C1 segment of cervical spinal cord (tissue), 14 donors: ENCODE measurements at regions not wholly inside any gene's neighbourhood (a gene's known extent, or its start where the extent isn't known, plus 50 kb on each side); places are given as distances from the start of the nearest gene placed in this dataset.

Experiments
- DNase-seq, 14 donors: peaks; one replicate each; lab custom pipeline; 2025; lab: John Stamatoyannopoulos, UW

DNA sequence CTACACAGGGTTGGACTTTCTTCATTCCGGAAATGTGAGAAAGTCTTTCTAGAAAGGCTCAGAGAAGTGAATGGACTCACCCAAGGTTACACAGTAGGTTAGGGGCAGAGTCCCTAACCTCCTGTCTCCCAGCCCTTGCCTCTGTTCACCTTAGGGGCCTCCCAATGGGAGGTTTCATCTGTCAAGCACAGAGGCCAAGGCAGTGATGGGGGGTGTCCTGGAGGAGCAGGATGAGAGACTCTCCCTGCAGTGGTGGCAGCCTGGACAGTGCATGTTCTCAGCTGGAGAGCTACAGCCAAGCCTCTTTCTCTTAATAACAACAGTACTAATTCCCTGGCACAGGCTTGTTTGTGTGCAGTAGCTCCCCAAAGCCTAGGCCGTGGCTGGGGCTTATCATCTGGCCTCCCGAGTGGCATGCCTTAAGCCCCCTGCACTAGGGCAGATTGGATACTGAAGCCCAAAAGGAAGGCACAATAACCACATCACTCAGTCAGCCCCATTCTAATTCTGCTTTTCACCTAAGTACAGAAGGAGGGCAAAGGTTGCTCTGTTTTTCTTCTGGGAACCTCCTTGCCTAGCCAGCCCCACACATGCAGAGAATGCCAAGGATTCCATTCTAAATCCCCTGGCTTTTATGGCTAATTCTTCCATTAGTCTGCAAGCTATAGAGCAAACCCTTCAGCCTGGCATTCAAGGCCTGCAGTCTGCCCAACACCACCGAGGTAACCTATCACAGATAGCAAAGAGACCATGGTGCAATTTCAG is 50.2 kb upstream of the XPA start:
- DNase-seq = no peak

DNA sequence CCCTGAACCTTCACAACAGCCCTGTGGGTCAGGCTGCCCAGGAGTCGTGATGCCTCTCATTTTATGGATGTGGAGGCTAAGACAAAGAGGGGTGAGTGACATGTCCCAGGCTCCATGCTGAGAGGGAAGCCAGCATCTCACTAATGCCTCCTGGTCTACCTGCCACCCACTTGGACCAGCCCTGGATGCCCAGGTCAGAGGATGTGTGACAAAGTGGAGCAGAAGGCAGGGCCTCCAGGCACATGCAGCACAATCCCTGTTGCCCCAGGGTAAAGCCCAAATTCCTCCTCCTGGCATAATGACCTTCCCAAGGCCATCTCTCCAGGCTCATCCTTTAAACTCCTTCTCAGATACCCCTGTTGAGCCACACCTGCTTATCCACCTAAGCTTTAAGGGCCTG is 51.4 kb upstream of the XPA start:
- DNase-seq = no peak

DNA sequence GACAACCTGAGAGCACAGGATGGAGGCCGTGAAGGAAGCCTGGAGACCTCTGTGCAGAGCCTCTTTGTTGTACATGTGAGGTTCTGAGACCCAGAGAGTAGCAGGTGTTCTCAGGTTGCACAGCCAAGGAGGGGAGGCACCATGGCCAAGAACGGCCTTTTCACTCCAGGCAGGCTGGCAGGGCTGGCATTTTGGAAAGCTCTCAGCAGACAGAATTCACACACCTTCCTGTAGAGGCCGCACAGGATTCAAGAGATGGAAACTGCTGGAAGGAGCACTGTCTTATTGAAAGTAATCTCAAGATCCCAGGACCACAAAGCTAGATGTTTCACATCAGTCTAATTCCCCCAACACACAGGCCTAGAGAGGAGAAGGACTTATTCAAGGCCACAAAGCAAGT is 52.8 kb upstream of the XPA start:
- no peak for DNase-seq

DNA sequence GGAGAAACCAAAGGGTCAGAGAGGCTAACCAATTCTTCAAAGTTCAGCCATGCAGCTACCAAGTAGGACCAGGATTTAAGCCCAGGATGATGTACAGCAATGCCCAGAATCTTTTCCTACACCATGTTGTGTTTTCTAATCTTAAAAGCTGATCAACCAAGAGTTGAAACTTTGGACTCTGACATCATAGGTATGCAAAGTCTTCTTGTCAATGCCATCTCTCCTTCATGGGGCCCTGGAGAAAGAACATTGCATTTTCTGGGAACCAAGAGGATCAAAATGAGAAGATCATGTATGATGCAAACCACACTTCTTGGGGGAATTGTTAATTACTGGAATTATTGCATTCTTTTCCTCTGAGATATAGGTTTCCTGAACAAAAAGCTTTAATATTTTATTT is 54.4 kb upstream of the XPA start:
- DNase-seq = no peak

DNA sequence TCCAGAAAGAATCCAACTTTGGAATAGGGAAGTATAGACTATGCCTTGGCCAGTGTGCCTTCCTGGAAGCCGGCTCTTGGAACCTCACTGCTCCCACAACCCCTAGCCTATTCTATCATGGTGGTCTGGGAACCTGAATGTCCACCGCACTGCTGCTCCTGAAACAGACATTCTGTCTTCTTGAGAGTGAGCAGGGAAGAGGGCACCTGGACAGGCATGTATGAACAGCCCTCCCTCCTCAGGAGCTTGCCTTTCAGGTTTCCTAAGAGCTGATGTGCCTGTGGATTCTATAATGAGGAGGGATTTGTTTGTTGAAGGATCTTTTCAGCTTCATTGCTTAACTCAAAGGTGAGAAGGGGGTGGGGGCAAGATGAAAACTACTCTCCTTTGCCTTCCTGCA is 55.1 kb upstream of the XPA start:
- DNase-seq = no peak

DNA sequence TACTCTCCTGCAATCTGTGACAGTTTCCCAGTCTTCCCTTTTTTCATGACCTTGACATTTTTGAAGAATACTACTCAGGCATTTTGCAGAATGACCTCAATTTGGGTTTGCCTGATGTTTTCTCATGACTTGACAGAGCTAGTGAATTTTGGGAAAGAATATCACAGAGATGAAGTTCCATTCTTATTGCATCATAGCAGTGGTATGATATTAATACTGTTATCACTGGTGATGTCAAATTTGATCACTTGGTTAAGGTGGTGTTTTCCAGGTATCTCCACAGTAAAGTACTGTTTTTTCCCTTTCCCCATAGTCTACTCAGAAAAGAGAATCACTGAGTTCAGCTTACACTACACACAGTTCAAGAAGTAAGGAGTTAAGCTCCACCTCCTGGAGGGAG is 56.2 kb upstream of the XPA start:
- DNase-seq = no peak

DNA sequence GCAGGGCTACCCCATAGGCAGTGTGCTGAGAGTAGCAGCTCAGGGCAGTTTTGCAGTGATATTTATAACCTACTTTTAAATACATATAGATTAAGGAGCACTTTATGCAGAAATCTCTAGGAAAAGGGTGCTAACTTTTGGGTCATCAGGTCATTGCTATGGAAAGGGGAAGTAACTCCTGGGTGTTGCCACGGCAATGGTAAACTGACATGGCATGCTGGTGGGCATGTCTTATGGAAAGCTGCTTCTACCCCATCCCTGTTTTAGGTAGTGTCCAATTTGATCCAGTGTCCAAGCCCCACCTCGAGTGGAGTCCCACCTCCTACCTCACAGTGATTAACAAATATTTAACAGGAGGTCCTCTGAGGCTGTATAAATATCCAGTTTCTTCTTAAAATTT is 56.8 kb upstream of the XPA start:
- DNase-seq = no peak

DNA sequence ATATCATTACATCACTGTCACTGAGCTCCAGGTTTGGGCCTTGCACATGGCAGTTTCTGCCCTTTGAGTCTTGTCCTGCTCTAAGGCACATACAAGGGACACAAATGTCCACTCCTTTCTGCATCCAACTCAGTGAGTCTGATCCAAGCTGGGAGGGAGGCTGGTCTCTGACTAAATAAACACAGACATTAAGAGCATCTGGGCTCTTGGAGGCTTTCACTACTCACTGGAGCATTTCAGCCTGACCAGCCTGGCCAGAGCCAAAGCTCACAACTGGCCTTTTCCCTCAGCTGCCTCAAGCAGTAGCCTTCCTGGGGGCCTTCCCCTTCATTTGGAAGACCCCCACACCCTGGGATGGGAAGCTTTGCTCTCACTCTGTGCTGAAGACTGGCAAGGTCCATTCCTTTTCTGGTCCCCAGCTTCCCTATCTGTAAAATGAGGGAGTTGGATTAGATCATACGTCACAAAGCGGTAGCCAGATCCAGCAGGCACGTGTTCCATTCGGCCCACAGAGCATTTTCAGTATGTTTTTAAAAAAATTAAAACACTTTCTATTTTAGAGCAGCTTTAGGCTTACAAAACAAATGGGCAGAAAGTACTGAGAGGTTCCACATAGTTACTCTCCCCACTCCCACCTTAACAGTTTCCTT is 58.6 kb upstream of the XPA start:
- DNase-seq = no peak

DNA sequence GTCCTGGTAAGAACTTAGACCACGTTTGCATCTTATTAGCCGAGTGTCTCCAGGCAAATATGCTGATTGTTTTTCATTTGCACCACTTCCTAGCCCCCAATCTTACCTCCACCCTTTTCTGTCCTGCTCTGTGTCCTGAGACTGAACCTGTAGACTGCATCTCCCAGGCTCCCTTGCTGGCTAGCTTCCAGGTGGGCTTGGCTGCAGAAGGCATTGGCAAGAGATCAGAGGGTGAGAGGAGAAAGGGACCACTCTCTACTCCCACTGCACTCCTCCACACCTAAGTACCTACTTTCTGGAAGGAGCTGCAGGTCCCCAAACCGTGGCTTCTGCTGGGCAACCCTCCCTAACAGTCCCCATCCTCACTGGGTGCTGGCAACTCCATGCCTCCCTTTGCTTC is 59.9 kb upstream of the XPA start:
- DNase-seq = no peak

DNA sequence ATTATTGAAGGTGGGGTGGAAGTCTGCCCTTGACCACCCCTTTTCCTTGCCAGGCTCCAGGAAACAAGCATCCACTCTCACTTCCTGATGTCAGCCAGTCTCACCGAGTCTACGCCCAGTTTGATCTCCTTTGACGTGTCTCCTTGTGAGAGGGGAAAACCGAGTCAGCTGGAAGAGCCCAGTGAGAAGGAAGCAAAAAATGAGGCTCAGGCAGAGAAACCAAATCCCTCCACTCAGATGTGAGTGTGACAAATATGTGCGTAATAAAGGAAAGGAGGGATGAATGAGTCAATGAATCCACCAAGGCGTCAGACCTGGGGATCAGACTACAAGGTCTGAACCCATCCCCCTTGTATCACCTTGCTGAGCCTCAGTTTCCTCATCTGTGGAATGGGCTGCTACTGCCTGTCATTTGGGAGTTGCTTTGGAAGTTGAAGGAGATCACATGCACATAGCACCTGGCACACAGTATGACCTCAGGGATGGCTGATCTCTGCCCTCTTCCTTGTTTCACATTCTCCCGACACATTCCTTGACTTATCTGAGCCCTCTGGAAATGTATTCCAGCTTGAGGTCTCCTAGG is 61.3 kb upstream of the XPA start:
- DNase-seq = no peak

DNA sequence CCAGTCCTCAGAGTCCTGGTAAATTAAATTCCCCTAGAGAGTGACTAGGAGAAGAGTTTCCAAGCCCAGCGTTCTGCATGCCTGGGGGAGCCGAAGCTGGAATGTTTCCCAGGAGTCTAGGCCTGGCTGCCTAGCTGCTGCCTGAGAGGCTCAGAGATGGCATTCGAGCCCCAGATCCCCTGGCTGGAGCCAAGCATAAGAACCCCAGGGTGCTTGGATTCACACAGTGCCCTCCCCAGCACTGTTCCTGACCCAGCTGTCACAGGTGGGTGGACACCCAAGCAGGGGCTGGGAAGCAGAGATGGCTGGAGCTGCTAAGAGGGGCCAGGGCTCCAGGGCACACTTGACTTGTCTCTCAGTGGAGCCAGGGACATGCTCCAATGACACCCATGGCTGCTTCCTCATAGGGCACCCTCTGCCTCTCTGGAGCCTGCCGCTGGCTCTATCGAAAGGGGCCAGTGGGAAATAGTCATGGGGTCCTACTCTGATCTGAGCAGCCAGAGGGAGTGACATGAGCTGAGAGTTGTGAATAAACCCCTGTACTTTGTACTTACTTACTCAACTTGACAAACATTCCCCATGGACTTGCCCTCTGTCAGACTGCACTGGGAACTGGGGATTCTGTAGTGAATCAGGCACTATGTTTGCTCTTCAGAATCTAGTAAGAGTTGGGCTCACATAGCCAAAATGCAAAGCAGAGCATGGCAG is 62.6 kb upstream of the XPA start:
- DNase-seq = peak in 5 of 14 donors; percentile 8 to 33 (median 22)

DNA sequence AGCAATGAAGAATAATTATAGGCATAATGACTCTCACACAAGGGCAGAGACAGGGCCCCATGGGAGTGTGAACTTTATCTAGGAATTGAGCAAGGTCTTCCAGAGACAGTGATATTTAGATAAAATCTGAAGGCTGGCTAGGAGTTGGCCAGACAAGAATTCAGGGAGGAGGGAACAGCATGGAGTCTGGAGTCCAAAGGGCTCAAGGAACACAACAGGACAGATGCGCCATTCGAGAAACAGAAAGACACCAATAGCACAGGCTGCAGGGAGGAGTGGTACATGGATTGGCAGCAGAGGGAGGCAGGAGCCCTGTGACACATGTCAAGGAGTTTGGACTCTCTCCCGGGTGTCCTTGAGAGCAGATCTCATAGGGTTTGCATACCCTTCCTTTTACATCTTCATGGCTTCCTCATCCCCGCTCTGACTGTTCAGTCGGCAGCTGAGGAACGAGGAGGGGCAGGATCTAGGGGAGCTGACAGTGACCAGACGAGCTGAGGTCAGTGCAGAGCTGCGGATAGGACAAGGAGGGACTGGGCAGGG is 64.0 kb upstream of the XPA start:
- no peak for DNase-seq

DNA sequence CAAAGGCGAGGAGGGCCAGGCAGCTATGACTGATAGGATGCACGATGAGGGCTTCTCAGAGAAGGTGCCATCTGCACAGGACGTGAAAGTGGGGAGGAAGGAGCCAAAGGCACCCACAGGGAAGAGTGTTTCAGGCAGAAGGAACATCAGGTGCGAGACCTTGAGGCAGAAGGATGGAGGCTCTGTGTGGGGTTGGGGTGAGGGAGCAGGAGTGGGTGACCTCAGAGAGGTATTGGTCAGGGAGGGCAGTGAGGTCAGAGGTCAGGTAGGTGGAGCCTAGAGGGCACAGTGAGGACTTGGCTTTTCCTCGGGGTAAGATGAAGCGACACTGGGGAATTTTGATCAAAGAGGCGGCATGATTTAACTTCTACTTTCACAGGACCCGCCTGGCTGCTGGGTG is 64.7 kb upstream of the XPA start:
- no peak for DNase-seq

DNA sequence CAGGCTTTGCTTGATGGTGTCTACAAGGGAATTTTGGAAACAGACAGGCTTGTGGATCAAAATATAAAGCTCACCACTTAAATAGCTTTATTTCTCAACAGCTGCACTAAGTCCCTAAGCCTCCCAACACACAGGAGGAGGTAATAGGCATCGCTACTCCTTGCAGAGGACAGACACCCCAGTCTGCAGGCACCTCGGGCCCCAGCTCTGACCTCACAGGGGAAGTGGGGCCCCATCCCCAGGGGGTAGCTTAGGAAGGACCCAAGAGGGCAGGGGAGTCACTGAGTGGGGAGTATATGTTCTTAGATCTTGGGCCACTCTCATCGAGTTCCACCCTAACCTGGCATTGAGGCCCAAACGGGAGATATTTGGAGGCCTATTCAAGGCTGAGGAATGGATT is 66.7 kb upstream of the XPA start:
- DNase-seq = no peak

DNA sequence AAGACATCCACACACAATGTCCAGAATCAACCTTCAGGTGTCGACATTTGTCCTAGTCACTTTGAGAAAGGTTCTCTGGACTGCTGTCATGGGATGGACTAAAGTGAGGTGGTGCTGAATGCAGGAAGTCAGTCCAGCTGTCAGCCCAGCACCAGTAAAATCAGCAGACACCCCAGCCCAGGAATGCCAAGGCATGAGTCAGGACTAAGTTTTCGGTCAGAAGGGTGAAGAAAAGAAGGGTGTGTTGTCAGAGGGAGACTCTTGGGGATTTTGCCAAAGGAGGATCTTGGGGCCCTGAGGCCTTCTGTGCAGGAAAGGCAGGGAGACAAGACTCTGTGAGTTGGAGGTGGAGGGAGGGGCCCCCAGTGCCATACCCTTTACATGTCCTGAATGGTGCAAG is 69.0 kb upstream of the XPA start:
- no peak for DNase-seq

DNA sequence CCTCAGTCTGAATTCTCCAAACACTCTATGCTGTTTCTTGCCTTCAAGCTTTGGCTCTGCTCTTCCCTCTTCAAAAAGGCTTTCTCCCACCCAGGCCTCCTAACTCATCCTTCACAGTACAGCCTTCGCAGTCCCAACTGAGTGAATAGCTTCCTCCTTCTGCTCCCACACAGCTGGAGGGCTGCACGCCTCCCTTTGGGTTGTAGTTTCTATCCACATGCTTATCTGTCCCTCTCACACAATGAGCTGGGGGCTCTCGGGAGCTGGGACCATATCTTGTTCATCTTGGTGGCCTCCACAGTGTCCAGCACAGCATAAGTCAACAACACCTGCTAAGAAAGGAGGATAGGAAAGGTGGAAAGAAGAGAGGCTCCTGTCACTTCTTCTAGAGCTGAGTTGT is 69.5 kb upstream of the XPA start:
- DNase-seq = no peak

DNA sequence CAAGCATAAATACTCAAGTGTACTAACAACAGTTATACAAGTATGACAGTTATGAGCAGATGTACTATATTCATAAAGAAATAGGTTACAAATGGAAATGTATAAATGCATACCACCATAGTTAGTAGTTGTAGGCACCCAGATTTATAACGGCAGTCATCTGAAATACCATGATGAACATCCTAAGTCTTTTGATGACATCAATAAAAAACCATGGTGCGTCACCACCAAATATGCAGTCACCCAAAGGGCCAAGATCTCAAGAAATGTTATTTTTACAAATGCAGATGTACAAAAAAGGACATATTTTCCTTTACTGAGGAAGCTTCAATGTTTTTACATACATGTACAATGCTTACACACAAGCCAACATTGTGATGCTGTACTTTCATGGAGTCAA is 70.8 kb upstream of the XPA start:
- DNase-seq = no peak

DNA sequence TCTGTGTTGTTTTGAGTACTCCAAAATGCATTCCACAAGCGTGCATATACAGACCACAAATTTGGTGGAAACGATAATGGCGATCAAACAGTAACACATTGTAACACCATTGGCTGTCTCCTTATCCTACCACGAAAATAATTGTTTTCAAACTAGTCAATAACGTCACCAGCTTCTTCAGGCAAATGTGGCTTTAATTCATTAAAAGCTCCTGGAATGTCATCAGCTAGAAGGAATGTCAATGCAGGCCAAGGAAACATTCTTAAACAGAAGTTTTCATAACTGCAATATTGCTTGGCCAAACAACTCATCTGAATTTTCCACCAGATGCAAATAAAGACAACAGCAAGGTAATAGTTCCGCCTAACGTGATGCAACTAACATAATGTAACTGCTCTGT is 71.6 kb upstream of the XPA start:
- no peak for DNase-seq

DNA sequence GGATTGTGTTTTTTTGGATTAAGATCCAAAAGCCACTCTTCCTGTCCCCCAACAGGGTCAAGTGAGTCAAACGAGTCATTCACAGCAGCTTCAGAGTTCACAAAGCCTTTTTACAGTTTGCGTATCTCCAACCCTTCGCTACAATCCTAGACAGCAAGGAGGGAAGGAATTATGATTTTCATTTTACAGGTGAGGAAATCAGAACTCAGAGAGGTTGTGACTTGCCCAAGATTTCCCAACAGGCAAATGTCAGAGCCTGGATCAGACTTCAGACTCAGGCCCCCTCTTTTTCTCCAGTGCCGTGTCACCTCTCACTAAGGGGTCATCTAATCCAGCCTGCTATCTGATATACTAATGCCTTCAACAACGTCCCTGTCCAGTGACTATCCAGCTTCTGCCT is 72.1 kb upstream of the XPA start:
- DNase-seq = no peak

DNA sequence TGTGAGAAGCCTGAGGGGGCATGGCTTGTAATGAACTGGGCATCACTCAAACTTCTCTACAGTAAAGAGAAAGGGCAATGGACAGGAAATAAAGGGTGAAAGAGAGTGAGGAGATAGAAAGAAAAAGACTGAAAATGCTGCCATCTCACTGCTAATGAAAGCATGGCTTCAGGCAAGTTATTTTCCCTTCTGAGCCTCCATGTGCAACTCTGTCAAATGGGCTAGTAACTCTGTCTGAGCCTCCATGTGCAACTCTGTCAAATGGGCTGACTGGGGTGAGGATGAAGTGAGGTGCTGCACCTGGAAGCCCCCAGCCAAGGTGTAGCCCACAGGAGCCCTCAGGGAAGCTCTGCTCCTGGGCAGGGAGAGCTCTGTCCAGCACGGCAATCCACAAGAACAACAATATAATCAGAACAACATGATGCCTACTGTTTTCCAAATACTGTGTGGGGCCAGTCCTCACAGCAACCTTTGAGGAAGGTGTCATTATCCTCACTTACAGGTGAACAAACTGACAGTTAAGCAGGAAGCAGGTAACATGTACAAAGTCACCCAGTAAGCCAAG is 73.8 kb upstream of the XPA start:
- no peak for DNase-seq

DNA sequence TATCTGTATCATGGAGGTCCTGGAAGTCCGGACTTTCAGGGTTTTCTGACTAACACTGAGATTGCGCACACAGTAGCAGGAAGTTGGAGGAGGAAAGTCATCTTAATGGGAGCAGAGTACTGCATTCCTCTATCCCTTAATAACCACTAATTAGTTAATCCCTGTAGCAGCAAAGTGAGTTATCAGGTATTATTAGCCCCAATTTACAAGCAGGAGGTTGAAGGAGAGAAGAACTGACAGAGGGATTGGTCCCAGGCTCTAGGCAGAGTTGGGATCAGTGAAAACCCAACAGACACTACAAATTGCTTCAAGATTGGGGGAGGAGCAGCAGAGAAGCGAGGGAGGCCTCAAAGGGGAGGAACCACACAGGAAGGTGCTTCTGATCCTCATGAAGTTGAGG is 74.5 kb upstream of the XPA start:
- no peak for DNase-seq

DNA sequence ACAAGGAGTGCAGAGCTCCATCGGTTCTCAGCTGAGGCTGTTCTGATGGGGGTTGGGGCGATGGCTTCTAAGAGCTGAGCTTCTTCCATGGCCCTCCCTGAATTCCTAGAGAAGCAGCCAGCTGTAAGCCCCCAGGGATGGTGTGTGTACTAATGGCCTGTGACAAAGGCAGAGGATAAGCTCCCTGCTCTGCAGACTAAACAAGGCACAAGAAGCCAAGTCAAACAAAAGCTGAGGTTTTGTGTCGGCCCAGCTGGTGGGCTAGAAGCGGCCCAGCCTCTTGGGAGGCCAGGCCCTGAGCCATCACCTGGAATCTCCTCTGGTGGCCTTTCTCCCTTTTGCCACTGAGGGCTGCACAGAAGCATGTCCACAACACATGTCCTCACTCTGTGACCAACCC is 75.0 kb upstream of the XPA start:
- DNase-seq = no peak
